Neural cell (in vitro differentiated cells): ENCODE measurements at regions not wholly inside any gene's neighbourhood (a gene's known extent, or its start where the extent isn't known, plus 50 kb on each side); places are given as distances from the start of the nearest gene placed in this dataset.

ENCODE experiments used
- H2AFZ ChIP-seq: fragments of 200-600, 300-800 bp; sonication (generic), shearing (Covaris generic); 2 replicates; pipeline ENCODE4 v1.6.0; 2014; ENCODE audit warnings: low read depth, mild to moderate bottlenecking, antibody characterized with exemption, low read length, moderate library complexity
- H3F3A ChIP-seq: fragments of 200-600 bp; shearing (Covaris generic); 2 replicates; pipeline ENCODE4 v1.6.1; 2016; ENCODE audit warnings: mild to moderate bottlenecking, moderate library complexity, mixed read lengths, antibody characterized with exemption, low read length; ENCODE audit not compliant: insufficient read depth, poor library complexity, severe bottlenecking
- H3K27ac ChIP-seq: fragments of 200-600, 300-800 bp; sonication (generic), shearing (Covaris generic); 2 replicates; pipeline ENCODE4 v1.5.1; 2014; ENCODE audit warnings: mild to moderate bottlenecking, low read length, moderate library complexity
- H3K27me3 ChIP-seq: fragments of 300-800, 200-600 bp; sonication (generic), shearing (Covaris generic); 2 replicates; pipeline ENCODE4 v1.6.0; 2014; ENCODE audit warnings: mild to moderate bottlenecking, low read depth, low read length, moderate library complexity; ENCODE audit not compliant: insufficient read depth
- H3K36me3 ChIP-seq: fragments of 300-800, 200-600 bp; sonication (generic), shearing (Covaris generic); 2 replicates; pipeline ENCODE4 v1.5.1; 2014; ENCODE audit warnings: mild to moderate bottlenecking, antibody characterized with exemption, low read length, moderate library complexity; ENCODE audit not compliant: insufficient read depth
- H3K4me2 ChIP-seq: fragments of 300-800, 200-600 bp; sonication (generic), shearing (Covaris generic); 2 replicates; pipeline ENCODE4 v1.6.0; 2014; ENCODE audit warnings: mild to moderate bottlenecking, low read length
- H3K4me3 ChIP-seq: fragments of 300-800, 200-600 bp; sonication (generic), shearing (Covaris generic); 2 replicates; pipeline ENCODE4 v1.5.1; 2014; ENCODE audit warnings: mild to moderate bottlenecking, low read length, moderate library complexity
- H3K79me2 ChIP-seq: fragments of 200-600 bp; shearing (Covaris generic); replicated peaks from 2 replicates; pipeline ENCODE4 v1.6.0; 2014; ENCODE audit warnings: mild to moderate bottlenecking, low read length, moderate library complexity; ENCODE audit not compliant: insufficient read depth
- H3K9ac ChIP-seq: fragments of 300-800, 200-600 bp; sonication (generic), shearing (Covaris generic); 2 replicates; pipeline ENCODE4 v1.6.1; 2016; ENCODE audit warnings: mild to moderate bottlenecking, low read length, mixed read lengths
- H3K9me2 ChIP-seq: fragments of 200-600 bp; shearing (Covaris generic); 2 replicates; pipeline ENCODE4 v1.6.1; 2016; ENCODE audit warnings: mild to moderate bottlenecking, low read length, mixed read lengths; ENCODE audit not compliant: insufficient read depth
- H3K9me3 ChIP-seq: fragments of 200-600, 300-800 bp; sonication (generic), shearing (Covaris generic); 2 replicates; pipeline ENCODE4 v1.6.1; 2016; ENCODE audit warnings: mild to moderate bottlenecking, mixed run types, low read length, moderate library complexity, mixed read lengths
- H4K20me1 ChIP-seq: fragments of 200-600 bp; shearing (Covaris generic); 2 replicates; pipeline ENCODE4 v1.6.1; 2016; ENCODE audit warnings: mild to moderate bottlenecking, mixed run types; ENCODE audit not compliant: insufficient read depth
- CTCF ChIP-seq: fragments of 450-650 bp; IDR thresholded peaks from 2 replicates; pipeline ENCODE4 v1.5.1; 2014; ENCODE audit warnings: antibody characterized with exemption, mild to moderate bottlenecking, moderate library complexity; ENCODE audit not compliant: poor library complexity, severe bottlenecking
- EP300 ChIP-seq: fragments of 450-650 bp; conservative IDR thresholded peaks from 2 replicates; pipeline ENCODE4 v1.6.1; 2014; ENCODE audit warnings: antibody characterized with exemption, mild to moderate bottlenecking, moderate library complexity; ENCODE audit not compliant: poor library complexity, severe bottlenecking
- EZH2 ChIP-seq: fragments of 200-600, 300-800 bp; shearing (Covaris generic), sonication (generic); IDR thresholded peaks from 2 replicates; pipeline ENCODE4 v1.6.1; 2014; ENCODE audit warnings: antibody characterized with exemption, low read length, borderline replicate concordance, mild to moderate bottlenecking; ENCODE audit not compliant: insufficient read depth, poor library complexity, severe bottlenecking
- MXI1 ChIP-seq: fragments of 450-650 bp; conservative IDR thresholded peaks from 2 replicates; pipeline ENCODE4 v1.6.1; 2014; ENCODE audit warnings: antibody characterized with exemption, mild to moderate bottlenecking; ENCODE audit not compliant: poor library complexity, severe bottlenecking
- POLR2AphosphoS5 ChIP-seq: IDR thresholded peaks from 2 replicates; pipeline ENCODE4 v1.6.1; 2012
- RAD21 ChIP-seq: fragments of 450-650 bp; conservative IDR thresholded peaks from 2 replicates; pipeline ENCODE4 v1.6.1; 2014; ENCODE audit warnings: antibody characterized with exemption, mild to moderate bottlenecking, moderate library complexity
- REST ChIP-seq: IDR thresholded peaks from 2 replicates; pipeline ENCODE4 v1.6.1; 2012; ENCODE audit warnings: borderline replicate concordance
- SMC3 ChIP-seq: fragments of 450-650 bp; conservative IDR thresholded peaks from 2 replicates; pipeline ENCODE4 v1.6.1; 2014; ENCODE audit warnings: antibody characterized with exemption, mild to moderate bottlenecking, moderate library complexity; ENCODE audit not compliant: poor library complexity
- TAF1 ChIP-seq: IDR thresholded peaks from 2 replicates; pipeline ENCODE4 v1.6.1; 2012; ENCODE audit warnings: low read depth

DNA sequence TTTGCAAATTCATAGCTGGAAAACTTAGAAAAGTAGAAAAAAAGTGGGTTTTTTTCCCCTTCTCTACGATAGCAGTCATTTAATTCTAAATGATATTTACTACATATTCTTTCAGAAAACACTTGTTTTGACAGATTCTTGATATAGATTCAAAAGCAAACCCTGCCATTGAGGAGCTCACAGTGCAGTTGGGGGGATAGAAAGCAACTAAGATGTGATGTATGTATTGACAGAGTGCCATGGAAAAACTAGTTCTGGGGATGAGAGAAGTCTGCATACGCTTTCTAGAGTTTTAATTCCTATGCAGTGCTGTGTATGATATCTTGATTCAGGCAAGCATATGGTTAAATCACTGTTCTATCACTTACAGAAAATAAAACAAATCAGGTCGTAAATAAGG, 436.6 kb upstream of the GHITM start:
- no peak overlapping the region for H2AFZ ChIP-seq
- TF ChIP-seq REST (no peak), CTCF (no peak), POLR2AphosphoS5 (no peak), MXI1 (no peak), EZH2 (no peak), SMC3 (no peak), TAF1 (no peak)
- H4K20me1 ChIP-seq: no peaks in the 10 kb centered on the region

GRCh38 chr10:83706120-83706519, 433.2 kb upstream of the GHITM start:
- Histone ChIP-seq H3K27ac (no peak overlapping the region), H3K9ac (no peak overlapping the region), H3F3A (no peaks in the 10 kb centered on the region), H3K27me3 (no peaks in the 10 kb centered on the region), H3K9me2 (no peaks in the 10 kb centered on the region), H3K4me2 (no peak overlapping the region), H2AFZ (no peak overlapping the region), H3K4me3 (no peak overlapping the region), H3K9me3 (no peaks in the 10 kb centered on the region), H4K20me1 (no peaks in the 10 kb centered on the region), H3K79me2 (no peaks in the 10 kb centered on the region), H3K36me3 (no peaks in the 10 kb centered on the region)
- TF ChIP-seq EP300: no peak
- no peak for TF ChIP-seq TAF1
- TF ChIP-seq RAD21: no peak
- TF ChIP-seq POLR2AphosphoS5: no peak
- TF ChIP-seq SMC3: no peak

More for the DNA sequence above, 436.6 kb upstream of the GHITM start:
- Histone ChIP-seq H3K4me3 (no peak overlapping the region), H3K4me2 (no peak overlapping the region), H3F3A (no peaks in the 10 kb centered on the region), H3K27ac (no peak overlapping the region), H3K27me3 (no peaks in the 10 kb centered on the region), H3K79me2 (no peaks in the 10 kb centered on the region), H3K9me2 (no peaks in the 10 kb centered on the region), H3K9me3 (no peaks in the 10 kb centered on the region), H3K36me3 (no peaks in the 10 kb centered on the region), H3K9ac (no peak overlapping the region)
